SU-DHL-6 (cell line): ENCODE measurements at regions not wholly inside any gene's neighbourhood (a gene's known extent, or its start where the extent isn't known, plus 50 kb on each side); places are given as distances from the start of the nearest gene placed in this dataset.

Source experiments
- H2AFZ ChIP-seq: fragments of 200-600 bp; sonication (generic); 2 replicates; pipeline ENCODE4 v1.6.1; 2014; ENCODE audit warnings: low read depth, mild to moderate bottlenecking, moderate library complexity, mixed read lengths, antibody characterized with exemption, low read length; ENCODE audit not compliant: severe bottlenecking
- H3F3A ChIP-seq: fragments of 200-600 bp; shearing (Covaris generic); 2 replicates; pipeline ENCODE4 v1.6.0; 2016; ENCODE audit warnings: antibody characterized with exemption, mild to moderate bottlenecking; ENCODE audit not compliant: insufficient read depth
- H3K27ac ChIP-seq: fragments of 200-600 bp; sonication (generic); 2 replicates; pipeline ENCODE4 v1.5.1; 2016; ENCODE audit warnings: low read depth, mild to moderate bottlenecking, low read length, moderate library complexity, mixed read lengths
- H3K27me3 ChIP-seq: fragments of 200-600 bp; sonication (generic), shearing (Covaris generic); 2 replicates; pipeline ENCODE4 v1.6.0; 2014; ENCODE audit warnings: mild to moderate bottlenecking, low read length
- H3K36me3 ChIP-seq: fragments of 200-600 bp; sonication (generic); 2 replicates; pipeline ENCODE4 v1.6.1; 2014; ENCODE audit warnings: mild to moderate bottlenecking, low read length, mixed read lengths
- H3K4me2 ChIP-seq: fragments of 300-600, 200-600 bp; shearing (Covaris generic), sonication (generic); 2 replicates; pipeline ENCODE4 v1.6.0; 2014; ENCODE audit warnings: low read length, low read depth, mild to moderate bottlenecking; ENCODE audit not compliant: poor library complexity, severe bottlenecking
- H3K4me3 ChIP-seq: fragments of 200-600 bp; sonication (generic); 2 replicates; pipeline ENCODE4 v1.5.1; 2014; ENCODE audit warnings: antibody characterized with exemption, low read length, mild to moderate bottlenecking, mixed read lengths; ENCODE audit not compliant: insufficient read depth, poor library complexity, severe bottlenecking
- H3K79me2 ChIP-seq: fragments of 200-600 bp; sonication (generic); 2 replicates; pipeline ENCODE4 v1.6.1; 2014; ENCODE audit warnings: mild to moderate bottlenecking, low read length, moderate library complexity; ENCODE audit not compliant: insufficient read depth
- H3K9ac ChIP-seq: fragments of 200-600 bp; sonication (generic); 2 replicates; pipeline ENCODE4 v1.7.0; 2014; ENCODE audit warnings: mild to moderate bottlenecking, low read length
- H3K9me2 ChIP-seq: fragments of 200-600 bp; sonication (generic); replicated peaks from 2 replicates; pipeline ENCODE4 v1.6.1; 2014; ENCODE audit warnings: low read length; ENCODE audit not compliant: insufficient read depth
- H3K9me3 ChIP-seq: fragments of 200-600 bp; sonication (generic); 2 replicates; pipeline ENCODE4 v1.6.1; 2014; ENCODE audit warnings: low read length, mixed read lengths; ENCODE audit not compliant: insufficient read depth
- H4K20me1 ChIP-seq: fragments of 200-600 bp; sonication (generic); 2 replicates; pipeline ENCODE4 v1.6.1; 2014; ENCODE audit warnings: low read depth, mild to moderate bottlenecking, antibody characterized with exemption, low read length, moderate library complexity, mixed read lengths
- EZH2phosphoT487 ChIP-seq: fragments of 200-600 bp; sonication (generic), shearing (Covaris generic); conservative IDR thresholded peaks from 2 replicates; pipeline ENCODE4 v1.6.1; 2018; ENCODE audit warnings: mild to moderate bottlenecking, antibody characterized with exemption, low read length, moderate library complexity, mixed read lengths
- TF ChIP-seq, protein P1 (sequence below): fragments of 200-600 bp; sonication (generic); IDR thresholded peaks from one replicate; pipeline ENCODE4 v1.5.1; 2017; ENCODE audit warnings: antibody characterized with exemption, mild to moderate bottlenecking, low read length, moderate library complexity; ENCODE audit not compliant: insufficient read depth, poor library complexity, severe bottlenecking

DNA sequence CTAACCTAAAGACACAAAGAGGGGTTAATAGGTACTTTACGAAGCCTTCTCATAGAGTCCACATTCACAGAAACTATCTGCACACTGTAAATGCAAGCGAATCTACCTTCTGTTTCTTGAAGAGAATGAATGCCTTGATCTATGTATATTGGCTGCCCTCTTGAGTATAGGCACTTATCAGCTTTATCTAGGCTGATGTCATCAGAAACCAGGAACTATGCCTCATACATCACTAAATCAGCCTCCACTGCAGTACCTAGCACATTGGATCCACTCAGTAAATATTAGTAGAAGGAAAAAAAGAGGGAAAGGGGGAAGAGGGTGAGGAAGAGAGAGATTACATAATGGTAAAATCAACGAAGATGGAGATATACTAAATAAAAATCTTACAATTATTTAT is 477.1 kb downstream of the CAAP1 start:
- Histone ChIP-seq H3K9me3 (no peaks in the 10 kb centered on the region), H3K27ac (no peak overlapping the region), H2AFZ (no peak overlapping the region), H3K79me2 (no peaks in the 10 kb centered on the region), H3K9ac (no peak overlapping the region), H3K4me2 (no peak overlapping the region), H3K9me2 (no peaks in the 10 kb centered on the region), H4K20me1 (no peaks in the 10 kb centered on the region), H3K36me3 (no peaks in the 10 kb centered on the region), H3K27me3 (no peaks in the 10 kb centered on the region), H3K4me3 (no peak overlapping the region), H3F3A (no peaks in the 10 kb centered on the region)
- TF ChIP-seq EZH2phosphoT487: no peak

DNA sequence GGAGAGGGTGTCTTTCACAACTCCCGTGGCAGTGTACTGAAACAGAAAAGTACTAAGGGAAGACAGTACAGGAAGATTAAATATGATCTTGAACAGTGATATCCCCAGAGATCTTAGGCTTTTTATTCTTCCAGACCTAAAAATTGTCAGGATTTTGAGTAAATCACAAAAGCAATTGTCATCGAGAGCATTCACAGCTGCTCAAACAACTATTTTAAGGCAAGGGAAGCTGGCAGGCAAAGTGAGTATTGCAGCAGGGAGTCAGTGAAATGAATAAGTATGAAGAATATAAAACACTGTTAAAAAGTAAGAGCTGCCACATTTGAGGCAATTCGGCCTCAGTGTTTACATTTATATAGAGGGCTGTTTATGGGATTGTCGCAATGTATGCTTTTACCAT is 479.0 kb downstream of the CAAP1 start:
- Histone ChIP-seq H4K20me1 (no peaks in the 10 kb centered on the region), H3K27me3 (no peaks in the 10 kb centered on the region), H2AFZ (no peak overlapping the region), H3K9me3 (no peaks in the 10 kb centered on the region), H3F3A (no peaks in the 10 kb centered on the region), H3K36me3 (no peaks in the 10 kb centered on the region), H3K79me2 (no peaks in the 10 kb centered on the region), H3K4me3 (no peak overlapping the region), H3K9ac (no peak overlapping the region), H3K9me2 (no peaks in the 10 kb centered on the region), H3K27ac (no peak overlapping the region), H3K4me2 (no peak overlapping the region)
- TF ChIP-seq, protein P1, sequence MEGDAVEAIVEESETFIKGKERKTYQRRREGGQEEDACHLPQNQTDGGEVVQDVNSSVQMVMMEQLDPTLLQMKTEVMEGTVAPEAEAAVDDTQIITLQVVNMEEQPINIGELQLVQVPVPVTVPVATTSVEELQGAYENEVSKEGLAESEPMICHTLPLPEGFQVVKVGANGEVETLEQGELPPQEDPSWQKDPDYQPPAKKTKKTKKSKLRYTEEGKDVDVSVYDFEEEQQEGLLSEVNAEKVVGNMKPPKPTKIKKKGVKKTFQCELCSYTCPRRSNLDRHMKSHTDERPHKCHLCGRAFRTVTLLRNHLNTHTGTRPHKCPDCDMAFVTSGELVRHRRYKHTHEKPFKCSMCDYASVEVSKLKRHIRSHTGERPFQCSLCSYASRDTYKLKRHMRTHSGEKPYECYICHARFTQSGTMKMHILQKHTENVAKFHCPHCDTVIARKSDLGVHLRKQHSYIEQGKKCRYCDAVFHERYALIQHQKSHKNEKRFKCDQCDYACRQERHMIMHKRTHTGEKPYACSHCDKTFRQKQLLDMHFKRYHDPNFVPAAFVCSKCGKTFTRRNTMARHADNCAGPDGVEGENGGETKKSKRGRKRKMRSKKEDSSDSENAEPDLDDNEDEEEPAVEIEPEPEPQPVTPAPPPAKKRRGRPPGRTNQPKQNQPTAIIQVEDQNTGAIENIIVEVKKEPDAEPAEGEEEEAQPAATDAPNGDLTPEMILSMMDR: no peak
- TF ChIP-seq EZH2phosphoT487: no peak

DNA sequence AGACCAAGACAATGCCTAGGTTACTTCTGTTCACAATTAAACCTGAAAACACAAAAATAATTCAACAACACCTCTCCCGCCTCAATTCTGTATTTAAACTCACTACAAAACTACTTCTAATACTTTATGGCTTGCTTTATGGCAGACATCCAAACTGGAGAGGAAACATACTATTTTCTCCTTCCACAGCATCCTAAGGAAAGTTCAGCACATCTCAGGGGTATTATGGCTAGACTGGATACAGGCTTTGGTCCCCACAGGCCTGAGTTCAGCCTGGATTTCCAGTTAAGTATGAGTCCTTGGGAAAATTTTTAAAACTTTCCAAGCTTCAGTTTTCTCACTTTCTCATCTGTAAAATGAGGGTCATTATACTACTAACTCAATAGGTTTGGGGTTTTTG is 480.2 kb downstream of the CAAP1 start:
- Histone ChIP-seq H3K27me3 (no peaks in the 10 kb centered on the region), H2AFZ (no peak overlapping the region), H3K27ac (no peak overlapping the region), H3K9me2 (no peaks in the 10 kb centered on the region), H3K9ac (no peak overlapping the region), H3K4me3 (no peak overlapping the region), H3F3A (no peaks in the 10 kb centered on the region), H3K79me2 (no peaks in the 10 kb centered on the region), H3K4me2 (no peak overlapping the region), H4K20me1 (no peaks in the 10 kb centered on the region), H3K36me3 (no peaks in the 10 kb centered on the region), H3K9me3 (no peaks in the 10 kb centered on the region)
- no peak for TF ChIP-seq EZH2phosphoT487
- TF ChIP-seq, protein P1: no peak

DNA sequence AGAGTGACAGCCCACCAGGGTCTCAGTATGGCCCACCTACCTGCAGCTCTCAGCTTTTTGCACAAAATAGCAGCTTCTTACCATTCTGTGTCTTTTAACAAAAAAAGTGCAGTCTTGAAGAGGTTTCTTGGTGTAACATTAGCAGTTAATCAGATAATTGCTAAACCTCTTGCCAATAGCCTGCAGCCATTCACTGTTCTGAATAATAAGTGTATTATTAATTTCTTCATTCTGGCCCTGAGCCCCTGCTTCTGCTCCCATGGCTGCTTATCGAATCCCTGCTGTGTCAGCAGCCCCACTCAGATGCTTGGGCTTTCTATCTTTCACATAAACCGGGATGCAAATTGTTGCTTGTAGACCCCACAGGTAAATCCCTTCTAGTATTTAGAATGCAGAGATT is 485.9 kb downstream of the CAAP1 start:
- no peaks in the 10 kb centered on the region for H3K9me3 ChIP-seq
- H2AFZ ChIP-seq: no peak overlapping the region
- no peak overlapping the region for H3K27ac ChIP-seq
- no peaks in the 10 kb centered on the region for H3K79me2 ChIP-seq
- H3K36me3 ChIP-seq: no peaks in the 10 kb centered on the region
- no peak overlapping the region for H3K4me2 ChIP-seq
- no peaks in the 10 kb centered on the region for H3K27me3 ChIP-seq
- TF ChIP-seq, protein P1: no peak
- no peak for TF ChIP-seq EZH2phosphoT487
- H3K9ac ChIP-seq: no peak overlapping the region
- no peaks in the 10 kb centered on the region for H4K20me1 ChIP-seq
- no peaks in the 10 kb centered on the region for H3F3A ChIP-seq
- H3K9me2 ChIP-seq: no peaks in the 10 kb centered on the region
- no peak overlapping the region for H3K4me3 ChIP-seq
